Right lobe of liver (tissue), 6 donors: ENCODE measurements at regions not wholly inside any gene's neighbourhood (a gene's known extent, or its start where the extent isn't known, plus 50 kb on each side); places are given as distances from the start of the nearest gene placed in this dataset.

Source experiments
- ATAC-seq, 4 donors: fragments of 200-7000 bp; cut with Tn5 transposase; one replicate each; pipeline ENCODE4 v1.9.1; 2020; ENCODE audit warnings: mild to moderate bottlenecking in 4 of 4, moderate library complexity in 4 of 4
- DNase-seq, 3 donors: peaks; one replicate each; pipeline ENCODE4 v3.0.0-alpha.2; 2020
- H3K27ac ChIP-seq, 3 donors: fragments of 200-600 bp; one replicate each; pipeline ENCODE4 v1.8.0; 2022
- H3K27me3 ChIP-seq, 2 donors: fragments of 200-600 bp; one replicate each; pipeline ENCODE4 v1.8.0; 2022
- H3K36me3 ChIP-seq, 4 donors: fragments of 200-600 bp; sonication (generic) in 1 of 4; one replicate each; pipeline versions ENCODE4 v1.5.1 to v1.8.0; 2017 to 2022; ENCODE audit warnings: control low read depth in 1 of 4
- H3K4me1 ChIP-seq, 4 donors: fragments of 200-600 bp; sonication (generic) in 1 of 4; one replicate each; pipeline versions ENCODE4 v1.5.1 to v1.8.0; 2017 to 2022; ENCODE audit warnings: control low read depth in 1 of 4
- H3K4me3 ChIP-seq, 3 donors: fragments of 200-600 bp; one replicate each; pipeline ENCODE4 v1.8.0; 2022
- H3K9me3 ChIP-seq, 4 donors: fragments of 200-600 bp; sonication (generic) in 1 of 4; one replicate each; pipeline versions ENCODE4 v1.5.1 to v1.8.0; 2017 to 2022; ENCODE audit warnings: control low read depth in 1 of 4
- POLR2A ChIP-seq: fragments of 450-650 bp; IDR thresholded peaks from one replicate; pipeline ENCODE4 v1.6.1; 2017; ENCODE audit warnings: antibody characterized with exemption, mild to moderate bottlenecking
- WGBS: methylation state at CpG from one replicate; pipeline ENCODE4 v1.1.6; 2018; ENCODE audit warnings: low coverage, low lambda C conversion rate; ENCODE audit not compliant: insufficient coverage; ENCODE audit errors: missing lambda C conversion rate; 5-methylcytosine and 5-hydroxymethylcytosine counted together
- intact Hi-C, 2 donors: fragments of 100-400 bp; cut with DNase I; formaldehyde crosslinking; loops; one replicate each; pipeline versions ENCODE4 v1.11.2 to v1.14.1; 2022
- TF ChIP-seq, protein P1 (sequence below), 4 donors: fragments of 200-600 bp in 3 of 4; fragments of 450-650 bp in 1 of 4; IDR thresholded peaks; one replicate each; pipeline versions ENCODE4 v1.5.1 to v1.8.0; 2016 to 2022; ENCODE audit warnings: antibody characterized with exemption in 4 of 4, mild to moderate bottlenecking in 2 of 4
- donor health status: DM: no; HTN: yes; CAD: no.
- donor health status: DM: no; HTN: no; CAD: no.
- donor health status: DM: no; HTN: no; CAD: no.
- donor health status: DM: no; HTN: yes; CAD: no.
- donor health status: DM: no; HTN: yes; CAD: no.

DNA sequence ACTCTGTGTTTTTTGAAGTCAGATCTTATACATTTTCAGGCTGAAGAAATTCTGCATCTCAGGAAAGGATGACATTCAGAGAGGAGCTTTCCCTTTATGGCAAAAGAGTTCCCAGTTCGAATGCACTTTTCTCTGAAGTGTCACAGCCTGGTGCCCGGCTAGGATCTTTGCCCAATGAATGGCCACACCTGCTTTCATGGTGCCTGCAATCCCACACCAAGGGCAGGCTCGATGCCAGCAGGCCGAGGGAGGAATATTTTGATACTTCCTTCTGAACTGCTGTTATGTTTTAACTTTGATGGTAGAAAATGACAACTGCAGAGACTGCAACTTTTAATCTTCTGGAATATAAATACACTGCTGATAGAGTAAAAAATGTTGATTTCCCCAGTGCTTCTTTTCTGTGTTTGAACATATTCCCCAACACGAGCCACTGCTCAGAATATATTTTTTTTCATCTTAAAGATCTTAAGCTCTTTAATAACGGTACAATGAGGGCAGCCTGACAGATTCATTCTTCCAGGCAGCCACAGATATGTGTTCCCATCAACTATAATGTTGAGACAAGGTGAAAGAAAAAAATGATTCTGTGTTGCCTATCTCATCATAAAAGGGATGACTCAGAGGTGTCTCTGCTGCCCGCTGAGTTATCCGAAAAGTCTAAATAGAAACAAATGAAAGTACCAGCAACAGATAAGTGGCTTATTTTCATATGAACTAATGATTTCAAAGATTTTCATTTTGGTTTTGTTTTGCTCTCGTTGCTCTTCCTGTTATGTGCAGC is 848.5 kb downstream of the DCDC2C start:
- H3K9me3 ChIP-seq: no peaks in the 10 kb centered on the region
- no peak for DNase-seq
- ATAC-seq: no peak
- no peak overlapping the region for H3K4me3 ChIP-seq
- TF ChIP-seq, protein P1, sequence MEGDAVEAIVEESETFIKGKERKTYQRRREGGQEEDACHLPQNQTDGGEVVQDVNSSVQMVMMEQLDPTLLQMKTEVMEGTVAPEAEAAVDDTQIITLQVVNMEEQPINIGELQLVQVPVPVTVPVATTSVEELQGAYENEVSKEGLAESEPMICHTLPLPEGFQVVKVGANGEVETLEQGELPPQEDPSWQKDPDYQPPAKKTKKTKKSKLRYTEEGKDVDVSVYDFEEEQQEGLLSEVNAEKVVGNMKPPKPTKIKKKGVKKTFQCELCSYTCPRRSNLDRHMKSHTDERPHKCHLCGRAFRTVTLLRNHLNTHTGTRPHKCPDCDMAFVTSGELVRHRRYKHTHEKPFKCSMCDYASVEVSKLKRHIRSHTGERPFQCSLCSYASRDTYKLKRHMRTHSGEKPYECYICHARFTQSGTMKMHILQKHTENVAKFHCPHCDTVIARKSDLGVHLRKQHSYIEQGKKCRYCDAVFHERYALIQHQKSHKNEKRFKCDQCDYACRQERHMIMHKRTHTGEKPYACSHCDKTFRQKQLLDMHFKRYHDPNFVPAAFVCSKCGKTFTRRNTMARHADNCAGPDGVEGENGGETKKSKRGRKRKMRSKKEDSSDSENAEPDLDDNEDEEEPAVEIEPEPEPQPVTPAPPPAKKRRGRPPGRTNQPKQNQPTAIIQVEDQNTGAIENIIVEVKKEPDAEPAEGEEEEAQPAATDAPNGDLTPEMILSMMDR (IDR thresholded peaks at IDR 0.05): no peak
- TF ChIP-seq POLR2A: no peak
- 28% methylated on average over 9 of the region's 9 CpGs for WGBS
- no peaks in the 10 kb centered on the region for H3K36me3 ChIP-seq
- H3K27ac ChIP-seq: no peak overlapping the region
- intact Hi-C loops: no loop called here
- no peaks in the 10 kb centered on the region for H3K4me1 ChIP-seq
- H3K27me3 ChIP-seq: no peaks in the 10 kb centered on the region

DNA sequence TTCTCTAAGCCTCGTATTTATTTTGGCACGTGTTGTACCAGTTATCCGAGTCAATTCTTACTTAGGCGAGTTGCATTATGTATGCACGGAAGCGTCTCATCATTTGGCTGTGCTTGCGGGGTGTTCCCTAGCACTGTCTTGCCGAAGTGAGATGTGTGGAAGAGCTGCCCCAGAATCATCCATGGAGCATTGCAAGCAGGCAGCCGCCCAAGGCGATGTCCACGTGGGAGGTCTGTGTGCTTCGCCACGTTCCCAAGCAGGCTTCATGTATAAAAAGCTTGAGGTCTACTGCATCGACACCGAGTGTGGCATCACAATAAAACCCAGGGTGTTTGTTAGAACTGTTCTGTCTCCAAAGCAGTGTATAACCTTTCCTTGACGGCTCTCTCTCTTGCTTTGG is 849.9 kb downstream of the DCDC2C start:
- ATAC-seq (no peak), DNase-seq (no peak)
- H3K36me3 ChIP-seq: no peaks in the 10 kb centered on the region
- 66% methylated on average over 16 of the region's 16 CpGs for WGBS
- intact Hi-C loops: no loop called here
- no peak overlapping the region for H3K27ac ChIP-seq
- no peaks in the 10 kb centered on the region for H3K9me3 ChIP-seq
- no peak for TF ChIP-seq POLR2A
- TF ChIP-seq, protein P1 (IDR thresholded peaks at IDR 0.05): no peak
- H3K27me3 ChIP-seq: no peaks in the 10 kb centered on the region
- no peak overlapping the region for H3K4me3 ChIP-seq
- no peaks in the 10 kb centered on the region for H3K4me1 ChIP-seq

DNA sequence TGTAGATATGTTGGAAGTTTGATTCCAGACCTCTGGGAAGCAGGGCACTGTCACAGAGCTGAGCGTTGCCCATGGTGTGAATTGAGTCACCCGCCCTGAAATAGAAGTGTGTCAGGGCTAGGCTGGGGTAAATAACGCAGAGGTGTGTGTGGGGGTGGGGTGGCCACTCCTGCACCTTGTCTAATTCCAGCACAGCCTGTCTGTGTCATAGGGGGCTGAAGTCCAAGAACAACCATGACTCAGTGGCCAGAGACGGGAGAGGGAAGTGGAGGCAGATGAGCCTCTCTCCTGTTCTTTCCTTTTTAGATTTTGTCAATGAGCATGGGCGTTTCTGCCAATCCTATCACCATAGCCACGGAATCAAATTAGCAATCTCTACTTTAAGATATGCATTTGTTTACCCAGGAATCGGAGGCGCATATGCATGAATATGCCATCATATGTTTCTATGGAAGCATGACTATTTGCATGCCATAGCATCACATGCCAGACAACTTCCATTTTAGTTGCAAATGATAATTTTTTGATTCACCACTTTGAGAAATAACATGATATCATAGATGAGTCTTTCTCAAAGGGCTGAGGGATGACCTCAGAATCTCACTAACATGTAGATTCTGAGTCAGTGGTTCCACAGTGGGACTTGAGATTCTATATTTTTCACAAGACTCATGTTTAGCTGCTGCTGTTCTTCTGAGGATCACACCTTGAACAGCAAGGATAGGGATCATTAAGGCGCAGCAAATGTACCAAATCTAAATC is 852.9 kb downstream of the DCDC2C start:
- TF ChIP-seq, protein P1 (IDR thresholded peaks at IDR 0.05): no peak
- TF ChIP-seq POLR2A: no peak
- Histone ChIP-seq H3K36me3 (no peaks in the 10 kb centered on the region), H3K4me1 (no peaks in the 10 kb centered on the region), H3K4me3 (no peak overlapping the region), H3K27me3 (no peaks in the 10 kb centered on the region), H3K9me3 (no peaks in the 10 kb centered on the region), H3K27ac (no peak overlapping the region)
- 43% methylated on average over 8 of the region's 9 CpGs for WGBS
- intact Hi-C loops: no loop called here
- DNase-seq (no peak), ATAC-seq (no peak)

DNA sequence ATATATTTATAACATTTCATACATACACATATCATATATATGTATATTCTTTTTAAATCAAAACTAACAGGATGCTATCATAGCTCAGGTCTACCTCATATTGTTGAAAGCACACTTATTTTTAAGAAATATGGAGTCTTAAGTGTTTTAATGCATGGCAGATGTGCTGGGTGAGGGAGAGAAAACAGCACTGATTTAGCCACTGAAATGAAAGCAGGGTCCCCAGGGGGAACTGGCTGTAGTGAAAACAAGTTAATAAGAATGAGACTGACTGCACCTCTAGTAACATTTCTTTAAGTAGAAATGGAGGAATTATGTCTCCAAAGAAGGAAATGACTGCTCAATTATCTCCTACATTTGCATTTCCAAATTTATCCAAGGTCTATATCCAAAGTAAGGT is 857.8 kb downstream of the DCDC2C start:
- DNase-seq: no peak
- Histone ChIP-seq H3K36me3 (no peaks in the 10 kb centered on the region), H3K9me3 (no peaks in the 10 kb centered on the region), H3K27ac (no peak overlapping the region), H3K4me3 (no peak overlapping the region), H3K4me1 (no peaks in the 10 kb centered on the region), H3K27me3 (no peaks in the 10 kb centered on the region)
- intact Hi-C loops: no loop called here
- no peak for ATAC-seq
- no peak for TF ChIP-seq POLR2A
- TF ChIP-seq, protein P1 (IDR thresholded peaks at IDR 0.05): no peak
